ENCODE measurements at regions not wholly inside any gene's neighbourhood (a gene's known extent, or its start where the extent isn't known, plus 50 kb on each side); places are given as distances from the start of the nearest gene placed in this dataset.

- no peaks in the 10 kb centered on the region for H3K79me2 ChIP-seq (ENCODE audit: low read length)
- H2AFZ ChIP-seq (ENCODE audit: low read length): no peak overlapping the region
- no peak overlapping the region for H3K27ac ChIP-seq (ENCODE audit: low read length)
- H3K27me3 ChIP-seq (replicated peaks; ENCODE audit: insufficient read depth, low read length): no peaks in the 10 kb centered on the region
- no peaks in the 10 kb centered on the region for H4K20me1 ChIP-seq (ENCODE audit: insufficient read depth, low read length)
- H3F3A ChIP-seq (ENCODE audit: insufficient read depth, low read length): no peaks in the 10 kb centered on the region
- H3K9me3 ChIP-seq (replicated peaks; ENCODE audit: insufficient read depth, low read length): no peaks in the 10 kb centered on the region
- no peak overlapping the region for H3K4me3 ChIP-seq (ENCODE audit: low read length)
- DNase-seq: no peak
- no peak overlapping the region for H3K4me2 ChIP-seq (ENCODE audit: low read depth, low read length)
- H3K9me2 ChIP-seq (replicated peaks; ENCODE audit: insufficient read depth, low read length): no peaks in the 10 kb centered on the region
- no peaks in the 10 kb centered on the region for H3K4me1 ChIP-seq (ENCODE audit: low read length)
- TF ChIP-seq EZH2 (optimal IDR thresholded peaks at IDR 0.05; ENCODE audit: low read depth, low read length) (no peak), CTCF (IDR thresholded peaks at IDR 0.05; ENCODE audit: low read length) (no peak), EZH2phosphoT487 (IDR thresholded peaks at IDR 0.05; ENCODE audit: low read length) (no peak)
- no peak overlapping the region for H3K9ac ChIP-seq (ENCODE audit: low read length)
- no peaks in the 10 kb centered on the region for H3K36me3 ChIP-seq (replicated peaks; ENCODE audit: insufficient read depth, low read length)
These were observed 1035.8 kb downstream of the TBC1D22A start for GRCh38 chr22:47798229-47798628.

GRCh38 chr22:47797342-47797945, 1035.0 kb downstream of the TBC1D22A start:
- H4K20me1 ChIP-seq (ENCODE audit: insufficient read depth, low read length): no peaks in the 10 kb centered on the region
- no peak for TF ChIP-seq EZH2 (optimal IDR thresholded peaks at IDR 0.05; ENCODE audit: low read depth, low read length)
- TF ChIP-seq CTCF (IDR thresholded peaks at IDR 0.05; ENCODE audit: low read length): no peak
- TF ChIP-seq EZH2phosphoT487 (IDR thresholded peaks at IDR 0.05; ENCODE audit: low read length): no peak
- H3K4me2 ChIP-seq (ENCODE audit: low read depth, low read length): no peak overlapping the region
- no peaks in the 10 kb centered on the region for H3K36me3 ChIP-seq (replicated peaks; ENCODE audit: insufficient read depth, low read length)
- H3K79me2 ChIP-seq (ENCODE audit: low read length): no peaks in the 10 kb centered on the region
- H3F3A ChIP-seq (ENCODE audit: insufficient read depth, low read length): no peaks in the 10 kb centered on the region
- H3K9ac ChIP-seq (ENCODE audit: low read length): no peak overlapping the region
- no peak overlapping the region for H2AFZ ChIP-seq (ENCODE audit: low read length)
- no peaks in the 10 kb centered on the region for H3K9me3 ChIP-seq (replicated peaks; ENCODE audit: insufficient read depth, low read length)
- no peak for DNase-seq
- no peaks in the 10 kb centered on the region for H3K9me2 ChIP-seq (replicated peaks; ENCODE audit: insufficient read depth, low read length)
- no peak overlapping the region for H3K27ac ChIP-seq (ENCODE audit: low read length)
- H3K4me1 ChIP-seq (ENCODE audit: low read length): no peaks in the 10 kb centered on the region
- no peaks in the 10 kb centered on the region for H3K27me3 ChIP-seq (replicated peaks; ENCODE audit: insufficient read depth, low read length)
- H3K4me3 ChIP-seq (ENCODE audit: low read length): no peak overlapping the region

- no peak overlapping the region for H2AFZ ChIP-seq (ENCODE audit: low read length)
- no peak overlapping the region for H3K9ac ChIP-seq (ENCODE audit: low read length)
- no peak for TF ChIP-seq CTCF (IDR thresholded peaks at IDR 0.05; ENCODE audit: low read length)
- no peak for TF ChIP-seq EZH2phosphoT487 (IDR thresholded peaks at IDR 0.05; ENCODE audit: low read length)
- TF ChIP-seq EZH2 (optimal IDR thresholded peaks at IDR 0.05; ENCODE audit: low read depth, low read length): no peak
- H3K9me2 ChIP-seq (replicated peaks; ENCODE audit: insufficient read depth, low read length): no peaks in the 10 kb centered on the region
- H3K36me3 ChIP-seq (replicated peaks; ENCODE audit: insufficient read depth, low read length): no peaks in the 10 kb centered on the region
- H3K27me3 ChIP-seq (replicated peaks; ENCODE audit: insufficient read depth, low read length): no peaks in the 10 kb centered on the region
- no peaks in the 10 kb centered on the region for H3K9me3 ChIP-seq (replicated peaks; ENCODE audit: insufficient read depth, low read length)
- no peak overlapping the region for H3K4me3 ChIP-seq (ENCODE audit: low read length)
- DNase-seq: no peak
- H3F3A ChIP-seq (ENCODE audit: insufficient read depth, low read length): no peaks in the 10 kb centered on the region
- no peak overlapping the region for H3K27ac ChIP-seq (ENCODE audit: low read length)
- H3K4me2 ChIP-seq (ENCODE audit: low read depth, low read length): no peak overlapping the region
- H3K4me1 ChIP-seq (ENCODE audit: low read length): no peaks in the 10 kb centered on the region
- no peaks in the 10 kb centered on the region for H3K79me2 ChIP-seq (ENCODE audit: low read length)
- H4K20me1 ChIP-seq (ENCODE audit: insufficient read depth, low read length): no peaks in the 10 kb centered on the region
These were observed 1033.9 kb downstream of the TBC1D22A start for GRCh38 chr22:47796128-47796908.

Data from MM.1S (cell line).